ENCODE measurements at regions not wholly inside any gene's neighbourhood (a gene's known extent, or its start where the extent isn't known, plus 50 kb on each side); places are given as distances from the start of the nearest gene placed in this dataset.

- Histone ChIP-seq H3K27me3 (ENCODE audit: control insufficient read depth, insufficient read depth, low read length) (no peaks in the 10 kb centered on the region), H3K4me3 (ENCODE audit: low read depth, low read length) (no peak overlapping the region), H3K36me3 (ENCODE audit: control insufficient read depth, insufficient read depth, low read length) (no peaks in the 10 kb centered on the region)
- TF ChIP-seq, protein P1, sequence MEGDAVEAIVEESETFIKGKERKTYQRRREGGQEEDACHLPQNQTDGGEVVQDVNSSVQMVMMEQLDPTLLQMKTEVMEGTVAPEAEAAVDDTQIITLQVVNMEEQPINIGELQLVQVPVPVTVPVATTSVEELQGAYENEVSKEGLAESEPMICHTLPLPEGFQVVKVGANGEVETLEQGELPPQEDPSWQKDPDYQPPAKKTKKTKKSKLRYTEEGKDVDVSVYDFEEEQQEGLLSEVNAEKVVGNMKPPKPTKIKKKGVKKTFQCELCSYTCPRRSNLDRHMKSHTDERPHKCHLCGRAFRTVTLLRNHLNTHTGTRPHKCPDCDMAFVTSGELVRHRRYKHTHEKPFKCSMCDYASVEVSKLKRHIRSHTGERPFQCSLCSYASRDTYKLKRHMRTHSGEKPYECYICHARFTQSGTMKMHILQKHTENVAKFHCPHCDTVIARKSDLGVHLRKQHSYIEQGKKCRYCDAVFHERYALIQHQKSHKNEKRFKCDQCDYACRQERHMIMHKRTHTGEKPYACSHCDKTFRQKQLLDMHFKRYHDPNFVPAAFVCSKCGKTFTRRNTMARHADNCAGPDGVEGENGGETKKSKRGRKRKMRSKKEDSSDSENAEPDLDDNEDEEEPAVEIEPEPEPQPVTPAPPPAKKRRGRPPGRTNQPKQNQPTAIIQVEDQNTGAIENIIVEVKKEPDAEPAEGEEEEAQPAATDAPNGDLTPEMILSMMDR (IDR thresholded peaks at IDR 0.05; ENCODE audit: insufficient read depth, low read length, severe bottlenecking): no peak
- DNase-seq (ENCODE audit: low read depth) (no peak), FAIRE-seq (no peak)
Measured at GRCh38 chr11:80066291-80066690, 625.5 kb upstream of the TENM4 start.

DNA sequence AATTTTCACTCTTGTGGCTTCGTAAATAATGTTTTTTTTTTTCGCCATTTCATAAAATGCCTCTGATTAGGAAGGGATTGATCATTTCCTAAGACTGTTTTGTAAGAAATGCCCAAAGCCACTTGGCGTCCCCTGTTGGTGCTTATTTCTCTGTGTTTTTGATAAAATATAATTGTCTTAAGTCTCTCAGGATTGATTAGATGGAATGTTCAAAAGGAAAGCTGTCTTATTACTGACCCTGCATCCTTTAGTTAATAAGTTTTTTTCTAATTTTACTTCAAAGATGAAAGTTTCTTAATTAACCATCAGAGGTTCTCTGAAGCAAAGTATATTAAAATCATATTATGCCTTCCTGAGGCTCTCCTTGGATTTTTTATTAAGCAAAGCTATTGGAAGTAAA, 624.3 kb upstream of the TENM4 start:
- FAIRE-seq (no peak), DNase-seq (ENCODE audit: low read depth) (no peak)
- Histone ChIP-seq H3K27me3 (ENCODE audit: control insufficient read depth, insufficient read depth, low read length) (no peaks in the 10 kb centered on the region), H3K4me3 (ENCODE audit: low read depth, low read length) (no peak overlapping the region), H3K36me3 (ENCODE audit: control insufficient read depth, insufficient read depth, low read length) (no peaks in the 10 kb centered on the region)
- TF ChIP-seq, protein P1 (IDR thresholded peaks at IDR 0.05; ENCODE audit: insufficient read depth, low read length, severe bottlenecking): no peak

DNA sequence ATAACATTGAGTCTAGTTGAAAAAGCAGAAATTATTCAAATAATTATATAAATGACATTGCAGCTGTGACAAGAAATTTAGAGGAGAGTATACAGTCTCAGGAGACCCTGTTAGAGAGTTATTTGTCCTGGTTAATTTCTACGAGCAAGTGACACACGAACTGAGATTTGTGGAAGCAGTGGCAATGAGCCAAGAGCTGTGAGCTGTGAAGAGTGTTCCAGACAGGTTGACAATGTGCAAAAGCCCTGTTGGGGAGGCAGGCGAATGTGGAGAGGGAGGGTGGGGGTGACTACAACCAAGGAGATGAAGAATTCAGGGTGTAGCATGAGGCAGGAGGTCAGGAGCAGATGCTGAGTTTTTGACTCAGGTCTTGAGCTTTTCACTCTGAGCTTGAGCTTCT, 620.2 kb upstream of the TENM4 start:
- TF ChIP-seq, protein P1 (IDR thresholded peaks at IDR 0.05; ENCODE audit: insufficient read depth, low read length, severe bottlenecking): no peak
- DNase-seq (ENCODE audit: low read depth) (no peak), FAIRE-seq (no peak)
- H3K36me3 ChIP-seq (ENCODE audit: control insufficient read depth, insufficient read depth, low read length): no peaks in the 10 kb centered on the region
- H3K27me3 ChIP-seq (ENCODE audit: control insufficient read depth, insufficient read depth, low read length): no peaks in the 10 kb centered on the region
- H3K4me3 ChIP-seq (ENCODE audit: low read depth, low read length): no peak overlapping the region

DNA sequence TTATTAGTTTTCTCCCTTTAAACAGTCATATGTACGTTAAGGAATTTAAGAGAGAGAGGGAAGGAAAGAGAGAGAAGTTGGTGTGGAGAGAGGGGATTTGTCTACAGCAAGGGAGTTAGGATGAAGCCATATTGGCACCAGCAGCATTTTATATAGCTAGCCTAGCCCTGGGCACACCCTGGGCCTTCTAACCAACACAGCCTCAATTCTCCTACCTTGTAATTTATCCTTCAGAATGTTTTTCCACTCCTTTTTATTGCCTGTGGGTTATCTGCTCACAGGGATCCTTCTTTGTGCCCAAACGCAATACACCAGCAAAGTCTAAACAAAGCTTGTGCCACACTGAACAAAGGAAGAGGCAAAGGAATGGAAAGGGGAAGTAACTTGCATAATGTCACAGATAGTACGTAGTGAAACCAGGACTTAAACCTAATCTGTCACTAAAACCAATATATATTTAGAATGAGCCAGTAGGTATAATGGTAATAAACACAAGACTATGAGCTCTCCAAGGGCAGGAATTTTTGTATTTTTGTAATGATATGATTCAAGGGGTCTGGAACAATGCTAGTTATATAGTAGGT, 613.8 kb upstream of the TENM4 start:
- Histone ChIP-seq H3K27me3 (ENCODE audit: control insufficient read depth, insufficient read depth, low read length) (no peaks in the 10 kb centered on the region), H3K36me3 (ENCODE audit: control insufficient read depth, insufficient read depth, low read length) (no peaks in the 10 kb centered on the region), H3K4me3 (ENCODE audit: low read depth, low read length) (no peak overlapping the region)
- DNase-seq (ENCODE audit: low read depth): no peak
- TF ChIP-seq, protein P1 (IDR thresholded peaks at IDR 0.05; ENCODE audit: insufficient read depth, low read length, severe bottlenecking): no peak
- FAIRE-seq: no peak

DNA sequence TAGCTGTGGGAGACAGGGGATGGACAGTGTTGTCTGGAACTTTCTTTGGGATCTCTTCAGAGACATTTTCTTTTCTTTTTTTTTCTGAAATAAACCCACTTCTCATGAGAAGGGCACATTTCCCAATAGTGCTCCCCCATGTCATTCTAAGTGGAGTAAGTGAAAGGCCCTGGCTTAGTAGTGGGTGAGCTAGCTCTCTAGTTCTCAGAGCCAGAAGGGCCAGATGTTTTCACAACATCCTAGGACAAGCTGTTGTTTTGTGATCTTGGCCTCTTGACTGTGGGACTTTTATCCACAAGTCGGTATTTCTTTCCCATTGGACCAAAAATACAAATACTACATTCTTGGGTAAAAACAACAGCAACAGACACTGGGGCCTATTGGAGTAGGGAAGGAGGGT, 607.7 kb upstream of the TENM4 start:
- FAIRE-seq (no peak), DNase-seq (ENCODE audit: low read depth) (no peak)
- TF ChIP-seq, protein P1 (IDR thresholded peaks at IDR 0.05; ENCODE audit: insufficient read depth, low read length, severe bottlenecking): no peak
- H3K36me3 ChIP-seq (ENCODE audit: control insufficient read depth, insufficient read depth, low read length): no peaks in the 10 kb centered on the region
- H3K27me3 ChIP-seq (ENCODE audit: control insufficient read depth, insufficient read depth, low read length): peaks cover 2% of the 10 kb centered on the region
- no peak overlapping the region for H3K4me3 ChIP-seq (ENCODE audit: low read depth, low read length)
